GM18511 (cell line): ENCODE measurements at regions not wholly inside any gene's neighbourhood (a gene's known extent, or its start where the extent isn't known, plus 50 kb on each side); places are given as distances from the start of the nearest gene placed in this dataset.
"Not testable (repeated sequence)": the region's sequence is repeated elsewhere in the genome, so short reads cannot be mapped to it uniquely, and the experiment has no call there.

Source experiments
- ATAC-seq: cut with Tn5 transposase; IDR thresholded peaks from one replicate; pipeline ENCODE4 v1.9.1; 2021; ENCODE audit warnings: mild to moderate bottlenecking, moderate library complexity; ENCODE audit not compliant: unreplicated experiment

- ATAC-seq: no peak
Observed at GRCh38 chr14:23694949-23695663, 58.9 kb downstream of the DHRS2 start.

DNA sequence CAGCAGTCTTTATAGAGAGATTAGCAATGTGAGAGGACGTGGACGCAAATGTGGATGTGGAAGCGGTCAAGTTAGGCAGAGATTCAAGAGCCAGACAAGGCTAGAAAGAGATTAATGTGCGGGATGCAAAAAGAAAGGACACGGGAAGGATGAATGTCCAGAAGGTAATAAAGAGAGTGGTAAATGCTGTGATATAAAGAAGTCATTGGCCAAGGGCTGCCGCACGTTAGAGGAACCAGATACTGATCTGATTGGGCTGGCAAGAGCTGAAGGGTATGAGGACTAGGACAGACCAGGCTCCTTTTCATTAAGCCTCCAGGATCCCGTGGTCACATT lies 59.5 kb downstream of the DHRS2 start:
- no peak for ATAC-seq

DNA sequence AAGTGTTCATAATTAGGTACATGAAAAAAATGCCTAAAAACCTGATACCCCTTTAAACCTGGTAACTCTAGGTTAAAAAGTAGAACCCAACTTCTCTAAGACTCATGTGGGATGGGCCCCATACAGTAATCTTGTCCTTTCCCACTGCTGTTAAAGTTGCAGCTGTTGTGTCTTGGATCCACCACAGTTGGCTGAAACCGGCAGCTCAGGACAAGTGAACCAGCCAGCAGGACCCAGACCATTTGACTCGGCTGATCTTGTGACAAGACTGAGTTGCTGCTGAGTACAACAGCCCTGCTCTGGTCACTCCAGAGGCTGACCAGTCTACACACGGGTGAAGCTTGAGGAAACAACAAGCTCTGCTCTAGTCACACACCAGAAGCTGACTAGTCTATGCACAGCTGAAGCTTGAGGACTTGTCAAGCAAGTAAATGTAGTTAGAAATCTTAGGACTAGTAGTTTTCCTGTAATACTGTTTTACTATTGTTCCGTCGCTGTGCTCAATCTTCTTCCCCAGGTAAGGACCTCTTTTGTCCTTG lies 60.6 kb downstream of the DHRS2 start:
- ATAC-seq: no peak

- no peak for ATAC-seq
Observed at GRCh38 chr14:23697680-23698079, 61.5 kb downstream of the DHRS2 start.

- no peak for ATAC-seq
Observed at GRCh38 chr14:23702656-23703426, 66.7 kb downstream of the DHRS2 start.

GRCh38 chr14:23704890-23705289 lies 68.7 kb downstream of the DHRS2 start:
- no peak for ATAC-seq

GRCh38 chr14:23707415-23707814 lies 71.3 kb downstream of the DHRS2 start:
- ATAC-seq: no peak

- no peak for ATAC-seq
Observed at GRCh38 chr14:23708343-23708742, 72.2 kb downstream of the DHRS2 start.

DNA sequence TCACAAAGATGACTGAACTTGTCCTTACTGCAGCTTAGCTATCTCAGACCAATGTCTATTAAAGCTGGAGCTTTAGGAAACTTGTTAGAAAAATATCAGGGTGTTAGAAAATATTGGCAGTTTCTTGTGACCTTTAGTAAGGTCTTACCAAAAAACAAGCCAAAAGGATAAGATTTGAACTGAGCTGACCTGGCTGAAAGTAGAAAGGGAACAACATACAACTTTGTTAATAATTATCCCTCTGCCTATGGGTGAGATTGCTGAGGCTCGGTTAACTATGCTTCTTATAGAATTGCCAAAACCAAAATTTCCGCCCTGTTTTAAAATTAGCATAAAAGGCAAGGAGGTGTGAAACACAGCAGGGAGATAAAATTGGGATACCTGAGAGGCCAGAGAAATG lies 73.8 kb downstream of the DHRS2 start:
- no peak for ATAC-seq

GRCh38 chr14:23712287-23712686 lies 76.1 kb downstream of the DHRS2 start:
- no peak for ATAC-seq

GRCh38 chr14:23719225-23719985 lies 83.2 kb downstream of the DHRS2 start:
- no peak for ATAC-seq

DNA sequence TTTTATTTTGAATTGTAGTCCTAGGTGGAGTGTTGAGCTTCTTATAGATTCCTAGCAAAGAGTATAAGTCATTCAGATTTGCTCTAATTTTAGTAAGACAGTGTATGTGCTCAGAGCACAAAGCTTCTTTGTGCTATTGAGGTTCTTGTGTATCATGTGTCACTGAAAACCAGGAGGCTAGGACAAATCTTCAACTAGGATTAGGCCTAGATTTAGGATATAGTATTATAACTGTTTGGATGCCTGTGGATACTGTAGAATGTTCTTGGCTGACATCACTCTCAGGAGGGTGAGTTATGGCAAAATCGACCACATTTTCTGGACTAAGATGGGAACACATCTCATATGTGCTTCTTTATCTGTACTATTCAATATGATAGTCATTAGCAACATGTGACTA lies 86.5 kb downstream of the DHRS2 start:
- ATAC-seq: no peak

- no peak for ATAC-seq
Observed at GRCh38 chr14:23723911-23724310, 87.7 kb downstream of the DHRS2 start.

GRCh38 chr14:23725528-23725927 lies 89.4 kb downstream of the DHRS2 start:
- no peak for ATAC-seq

DNA sequence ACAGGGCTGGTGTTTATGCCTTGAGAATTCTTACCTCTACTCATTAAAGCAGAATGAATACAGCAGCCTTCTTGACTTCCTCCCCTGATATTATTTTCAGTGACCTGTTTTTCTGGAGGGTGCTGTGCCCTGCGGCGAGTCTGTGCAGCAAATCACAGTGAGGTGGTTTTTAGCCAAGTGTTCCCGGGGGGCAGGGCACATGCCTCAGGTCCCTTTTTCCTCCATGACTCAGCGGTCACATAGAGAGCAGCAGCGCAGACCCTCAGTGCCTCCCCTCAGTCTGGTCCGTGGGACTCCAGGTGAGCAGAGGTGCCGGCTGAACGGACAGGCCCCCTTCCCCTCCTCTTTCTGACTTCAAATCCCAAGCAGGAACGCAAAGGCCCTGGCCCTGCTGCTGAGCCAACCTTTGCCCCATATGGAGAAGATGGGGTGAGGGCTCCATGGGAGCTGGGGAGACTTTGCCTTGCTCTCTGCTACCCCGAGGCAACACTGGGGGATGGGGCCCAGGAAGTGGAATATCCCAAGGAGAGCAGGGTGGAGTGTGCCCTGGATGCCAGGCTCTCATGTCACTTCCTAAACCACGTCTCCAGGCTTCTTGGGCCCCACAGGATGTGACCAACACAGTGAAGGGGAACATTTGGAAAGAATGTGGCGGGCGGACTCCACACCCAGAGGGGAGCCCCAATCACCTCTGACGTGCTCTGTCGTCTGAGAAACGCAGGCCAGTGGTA lies 90.0 kb downstream of the DHRS2 start:
- no peak for ATAC-seq

- ATAC-seq: no peak
Observed at GRCh38 chr14:23727566-23728335, 91.6 kb downstream of the DHRS2 start.

GRCh38 chr14:23728791-23729190 lies 92.6 kb downstream of the DHRS2 start:
- ATAC-seq: no peak

GRCh38 chr14:23729720-23730387 lies 93.7 kb downstream of the DHRS2 start:
- ATAC-seq: no peak

DNA sequence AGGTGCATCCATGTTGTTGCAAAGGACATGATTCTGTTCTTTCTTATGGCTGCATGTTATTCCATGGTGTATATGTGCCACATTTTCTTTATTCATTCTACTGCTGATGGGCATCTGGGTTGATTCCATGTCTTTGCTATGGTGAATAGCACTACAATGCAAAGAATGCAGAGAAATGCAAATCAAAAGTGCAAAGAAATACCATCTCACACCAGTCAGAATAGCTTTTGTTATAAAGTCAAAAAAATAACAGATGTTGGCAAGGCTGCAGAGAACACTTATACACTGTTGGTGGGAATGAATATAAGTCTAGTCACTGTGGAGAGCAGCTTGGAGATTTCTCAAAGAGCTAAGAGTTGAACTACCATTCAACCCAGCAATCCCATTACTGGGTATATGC lies 99.2 kb downstream of the DHRS2 start:
- no peak for ATAC-seq

DNA sequence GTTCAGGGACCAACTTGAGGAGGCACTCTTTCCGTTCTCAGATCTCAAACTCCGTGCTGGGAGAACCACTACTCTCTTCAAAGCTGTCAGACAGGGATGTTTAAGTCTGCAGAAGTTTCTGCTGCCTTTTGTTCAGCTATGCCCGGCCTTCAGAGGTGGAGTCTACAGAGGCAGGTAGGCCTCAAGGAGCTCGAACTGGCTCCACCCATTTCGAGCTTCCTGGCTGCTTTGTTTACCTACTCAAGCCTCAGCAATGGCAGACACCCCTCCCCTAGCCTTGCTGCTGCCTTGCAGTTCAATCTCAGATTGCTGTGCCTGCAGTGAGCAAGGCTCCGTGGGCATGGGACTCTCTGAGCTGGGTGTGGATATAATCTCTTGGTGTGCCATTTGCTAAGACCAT lies 108.2 kb downstream of the DHRS2 start:
- not testable (repeated sequence) for ATAC-seq
